ENCODE measurements at regions not wholly inside any gene's neighbourhood (a gene's known extent, or its start where the extent isn't known, plus 50 kb on each side); places are given as distances from the start of the nearest gene placed in this dataset.
A peak's percentile ranks its signal among the peaks of the same experiment; 100 is the strongest.

- intact Hi-C loops (cut with DNase I): loop anchor here (5.0 kb wide), 1 partner anchor 156 kb away; no protein-coding TSS in a partner anchor
- Histone ChIP-seq H3K4me1 (peaks cover 13 to 34% (median 14%) of the 10 kb centered on the region in 3 donors), H3K27ac (peak overlapping the region in 1 of 4 donors; percentile 14), H3K9me3 (no peaks in the 10 kb centered on the region), H3K4me3 (no peak overlapping the region), H3K27me3 (no peaks in the 10 kb centered on the region), H3K36me3 (no peaks in the 10 kb centered on the region)
- TF ChIP-seq CTCF (IDR thresholded peaks at IDR 0.05) (peak; percentile 73 to 94 (median 90)), POLR2A (IDR thresholded peaks at IDR 0.05) (no peak)
- no peak for DNase-seq
- WGBS, 2 donors: 21 to 27% methylated on average over 8 of the region's 8 CpGs
Observed at GRCh38 chr1:43073490-43074230, 98.4 kb downstream of the EBNA1BP2 start.

GRCh38 chr1:43072314-43072713 lies 99.8 kb downstream of the EBNA1BP2 start:
- Histone ChIP-seq H3K4me3 (no peak overlapping the region), H3K27ac (no peak overlapping the region), H3K27me3 (no peaks in the 10 kb centered on the region), H3K9me3 (no peaks in the 10 kb centered on the region), H3K4me1 (peaks cover 23 to 43% (median 24%) of the 10 kb centered on the region in 3 donors), H3K36me3 (no peaks in the 10 kb centered on the region)
- DNase-seq: no peak
- WGBS, 2 donors: 88% methylated on average over 4 of the region's 4 CpGs
- TF ChIP-seq POLR2A (IDR thresholded peaks at IDR 0.05): no peak
- TF ChIP-seq CTCF (IDR thresholded peaks at IDR 0.05): no peak
- intact Hi-C loops (cut with DNase I): loop anchor here (5.0 kb wide), 1 partner anchor 155 kb away; no protein-coding TSS in a partner anchor

- intact Hi-C loops (cut with DNase I): loop anchor here (5.0 kb wide), 1 partner anchor 154 kb away; no protein-coding TSS in a partner anchor
- Histone ChIP-seq H3K4me1 (peaks cover 23 to 51% (median 24%) of the 10 kb centered on the region in 3 donors), H3K36me3 (no peaks in the 10 kb centered on the region), H3K27ac (no peak overlapping the region), H3K4me3 (no peak overlapping the region), H3K9me3 (no peaks in the 10 kb centered on the region), H3K27me3 (no peaks in the 10 kb centered on the region)
- 58 to 76% methylated on average over 2 of the region's 2 CpGs for WGBS, 2 donors
- TF ChIP-seq CTCF (IDR thresholded peaks at IDR 0.05) (no peak), POLR2A (IDR thresholded peaks at IDR 0.05) (no peak)
- DNase-seq: no peak
Observed at GRCh38 chr1:43071241-43071640, 100.8 kb downstream of the EBNA1BP2 start.

GRCh38 chr1:43069461-43070050 lies 102.5 kb downstream of the EBNA1BP2 start:
- intact Hi-C loops (cut with DNase I): loop anchor here (5.0 kb wide), 1 partner anchor 152 kb away; no protein-coding TSS in a partner anchor
- 73 to 80% methylated on average over 1 to 8 of the region's 12 CpGs for WGBS, 2 donors
- TF ChIP-seq POLR2A (IDR thresholded peaks at IDR 0.05) (no peak), CTCF (IDR thresholded peaks at IDR 0.05) (no peak)
- no peaks in the 10 kb centered on the region for H3K9me3 ChIP-seq
- no peak overlapping the region for H3K4me3 ChIP-seq
- H3K4me1 ChIP-seq: peaks cover 27 to 68% (median 29%) of the 10 kb centered on the region in 3 donors
- no peak for DNase-seq
- H3K36me3 ChIP-seq: no peaks in the 10 kb centered on the region
- no peaks in the 10 kb centered on the region for H3K27me3 ChIP-seq
- H3K27ac ChIP-seq: peak overlapping the region in 3 of 4 donors; percentile 59 to 77 (median 71)

- no peak for DNase-seq
- Histone ChIP-seq H3K4me1 (peaks cover 27 to 71% (median 30%) of the 10 kb centered on the region in 3 donors), H3K27me3 (no peaks in the 10 kb centered on the region), H3K36me3 (no peaks in the 10 kb centered on the region), H3K4me3 (peak overlapping the region in 2 of 4 donors; percentile 48 to 69), H3K9me3 (no peaks in the 10 kb centered on the region), H3K27ac (peak overlapping the region in 3 of 4 donors; percentile 59 to 77 (median 71))
- TF ChIP-seq POLR2A (IDR thresholded peaks at IDR 0.05) (no peak), CTCF (IDR thresholded peaks at IDR 0.05) (no peak)
- WGBS, 2 donors: 92% methylated on average over 2 of the region's 6 CpGs; no CpG with 5 or more reads in 1 of the 2 donors
- intact Hi-C loops (cut with DNase I): no loop called here
Observed at GRCh38 chr1:43068911-43069310, 103.2 kb downstream of the EBNA1BP2 start.
